22Rv1 (cell line): ENCODE measurements at regions not wholly inside any gene's neighbourhood (a gene's known extent, or its start where the extent isn't known, plus 50 kb on each side); places are given as distances from the start of the nearest gene placed in this dataset.

Experiments used
- CTCF ChIP-seq: fragments of 450-650 bp; IDR thresholded peaks from 2 replicates; pipeline ENCODE4 v1.5.1; 2017; ENCODE audit warnings: mild to moderate bottlenecking
- ZFX ChIP-seq: fragments of 450-650 bp; IDR thresholded peaks from 2 replicates; pipeline ENCODE4 v1.6.1; 2017; ENCODE audit warnings: antibody characterized with exemption, borderline replicate concordance

- no peak for TF ChIP-seq CTCF
- TF ChIP-seq ZFX, result no peak
Measured at GRCh38 chr2:142649581-142649980, 227.9 kb upstream of the KYNU start.
